ENCODE measurements at regions not wholly inside any gene's neighbourhood (a gene's known extent, or its start where the extent isn't known, plus 50 kb on each side); places are given as distances from the start of the nearest gene placed in this dataset.

DNA sequence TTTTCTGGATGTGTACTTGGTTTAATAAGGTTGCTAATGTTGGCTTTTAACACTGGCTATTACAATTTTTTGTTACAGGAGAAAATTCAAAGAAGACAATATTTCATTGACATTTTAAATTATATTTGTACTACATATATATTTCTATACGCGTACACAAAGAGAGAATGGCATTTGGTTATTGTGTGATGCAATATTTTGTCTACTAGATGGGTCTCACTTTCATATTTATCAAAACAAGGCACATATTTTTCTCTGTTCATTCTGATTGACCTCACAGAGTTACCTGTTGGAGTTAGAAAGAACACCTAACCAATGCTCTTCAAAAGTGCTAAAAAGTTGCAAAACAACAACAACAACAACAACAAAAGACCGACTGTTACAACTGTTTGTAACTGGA, 50.2 kb upstream of the VGLL3 start:
- TF ChIP-seq, protein P1, sequence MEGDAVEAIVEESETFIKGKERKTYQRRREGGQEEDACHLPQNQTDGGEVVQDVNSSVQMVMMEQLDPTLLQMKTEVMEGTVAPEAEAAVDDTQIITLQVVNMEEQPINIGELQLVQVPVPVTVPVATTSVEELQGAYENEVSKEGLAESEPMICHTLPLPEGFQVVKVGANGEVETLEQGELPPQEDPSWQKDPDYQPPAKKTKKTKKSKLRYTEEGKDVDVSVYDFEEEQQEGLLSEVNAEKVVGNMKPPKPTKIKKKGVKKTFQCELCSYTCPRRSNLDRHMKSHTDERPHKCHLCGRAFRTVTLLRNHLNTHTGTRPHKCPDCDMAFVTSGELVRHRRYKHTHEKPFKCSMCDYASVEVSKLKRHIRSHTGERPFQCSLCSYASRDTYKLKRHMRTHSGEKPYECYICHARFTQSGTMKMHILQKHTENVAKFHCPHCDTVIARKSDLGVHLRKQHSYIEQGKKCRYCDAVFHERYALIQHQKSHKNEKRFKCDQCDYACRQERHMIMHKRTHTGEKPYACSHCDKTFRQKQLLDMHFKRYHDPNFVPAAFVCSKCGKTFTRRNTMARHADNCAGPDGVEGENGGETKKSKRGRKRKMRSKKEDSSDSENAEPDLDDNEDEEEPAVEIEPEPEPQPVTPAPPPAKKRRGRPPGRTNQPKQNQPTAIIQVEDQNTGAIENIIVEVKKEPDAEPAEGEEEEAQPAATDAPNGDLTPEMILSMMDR (IDR thresholded peaks at IDR 0.05; ENCODE audit: low read depth, low read length, missing input control) = no peak
- TF ChIP-seq, protein P2, sequence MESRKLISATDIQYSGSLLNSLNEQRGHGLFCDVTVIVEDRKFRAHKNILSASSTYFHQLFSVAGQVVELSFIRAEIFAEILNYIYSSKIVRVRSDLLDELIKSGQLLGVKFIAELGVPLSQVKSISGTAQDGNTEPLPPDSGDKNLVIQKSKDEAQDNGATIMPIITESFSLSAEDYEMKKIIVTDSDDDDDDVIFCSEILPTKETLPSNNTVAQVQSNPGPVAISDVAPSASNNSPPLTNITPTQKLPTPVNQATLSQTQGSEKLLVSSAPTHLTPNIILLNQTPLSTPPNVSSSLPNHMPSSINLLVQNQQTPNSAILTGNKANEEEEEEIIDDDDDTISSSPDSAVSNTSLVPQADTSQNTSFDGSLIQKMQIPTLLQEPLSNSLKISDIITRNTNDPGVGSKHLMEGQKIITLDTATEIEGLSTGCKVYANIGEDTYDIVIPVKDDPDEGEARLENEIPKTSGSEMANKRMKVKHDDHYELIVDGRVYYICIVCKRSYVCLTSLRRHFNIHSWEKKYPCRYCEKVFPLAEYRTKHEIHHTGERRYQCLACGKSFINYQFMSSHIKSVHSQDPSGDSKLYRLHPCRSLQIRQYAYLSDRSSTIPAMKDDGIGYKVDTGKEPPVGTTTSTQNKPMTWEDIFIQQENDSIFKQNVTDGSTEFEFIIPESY (IDR thresholded peaks at IDR 0.05) = no peak
- TF ChIP-seq, protein P3, sequence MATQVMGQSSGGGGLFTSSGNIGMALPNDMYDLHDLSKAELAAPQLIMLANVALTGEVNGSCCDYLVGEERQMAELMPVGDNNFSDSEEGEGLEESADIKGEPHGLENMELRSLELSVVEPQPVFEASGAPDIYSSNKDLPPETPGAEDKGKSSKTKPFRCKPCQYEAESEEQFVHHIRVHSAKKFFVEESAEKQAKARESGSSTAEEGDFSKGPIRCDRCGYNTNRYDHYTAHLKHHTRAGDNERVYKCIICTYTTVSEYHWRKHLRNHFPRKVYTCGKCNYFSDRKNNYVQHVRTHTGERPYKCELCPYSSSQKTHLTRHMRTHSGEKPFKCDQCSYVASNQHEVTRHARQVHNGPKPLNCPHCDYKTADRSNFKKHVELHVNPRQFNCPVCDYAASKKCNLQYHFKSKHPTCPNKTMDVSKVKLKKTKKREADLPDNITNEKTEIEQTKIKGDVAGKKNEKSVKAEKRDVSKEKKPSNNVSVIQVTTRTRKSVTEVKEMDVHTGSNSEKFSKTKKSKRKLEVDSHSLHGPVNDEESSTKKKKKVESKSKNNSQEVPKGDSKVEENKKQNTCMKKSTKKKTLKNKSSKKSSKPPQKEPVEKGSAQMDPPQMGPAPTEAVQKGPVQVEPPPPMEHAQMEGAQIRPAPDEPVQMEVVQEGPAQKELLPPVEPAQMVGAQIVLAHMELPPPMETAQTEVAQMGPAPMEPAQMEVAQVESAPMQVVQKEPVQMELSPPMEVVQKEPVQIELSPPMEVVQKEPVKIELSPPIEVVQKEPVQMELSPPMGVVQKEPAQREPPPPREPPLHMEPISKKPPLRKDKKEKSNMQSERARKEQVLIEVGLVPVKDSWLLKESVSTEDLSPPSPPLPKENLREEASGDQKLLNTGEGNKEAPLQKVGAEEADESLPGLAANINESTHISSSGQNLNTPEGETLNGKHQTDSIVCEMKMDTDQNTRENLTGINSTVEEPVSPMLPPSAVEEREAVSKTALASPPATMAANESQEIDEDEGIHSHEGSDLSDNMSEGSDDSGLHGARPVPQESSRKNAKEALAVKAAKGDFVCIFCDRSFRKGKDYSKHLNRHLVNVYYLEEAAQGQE (IDR thresholded peaks at IDR 0.05) = no peak
- no peak for TF ChIP-seq HNF4A (conservative IDR thresholded peaks at IDR 0.05)
